ENCODE measurements at regions not wholly inside any gene's neighbourhood (a gene's known extent, or its start where the extent isn't known, plus 50 kb on each side); places are given as distances from the start of the nearest gene placed in this dataset.

- no peaks in the 10 kb centered on the region for H3K27me3 ChIP-seq (ENCODE audit: insufficient read depth, low read length)
- no peak overlapping the region for H2AFZ ChIP-seq (ENCODE audit: low read depth, low read length, poor library complexity, severe bottlenecking)
- POLR2A ChIA-PET, result no interaction called here
- H3K4me2 ChIP-seq (ENCODE audit: low read length), result no peak overlapping the region
- no peak overlapping the region for H3K27ac ChIP-seq (ENCODE audit: low read depth, low read length)
- RAD21 ChIA-PET (ENCODE audit: low non-redundant PET in 1 of 2, low total read pairs in 2 of 2, uncharacterized antibody in 2 of 2, unreplicated experiment in 2 of 2), result no interaction called here
- no peak for DNase-seq (ENCODE audit: low read depth, low spot score)
- no peaks in the 10 kb centered on the region for H3K79me2 ChIP-seq (ENCODE audit: insufficient read depth, low read length)
- ATAC-seq, result no peak
- H3K9ac ChIP-seq (ENCODE audit: low read length), result no peak overlapping the region
- TF ChIP-seq ZFX (IDR thresholded peaks at IDR 0.05), result no peak
- TF ChIP-seq TCF7L2 (IDR thresholded peaks at IDR 0.05; ENCODE audit: borderline replicate concordance, extremely low read depth, insufficient read depth, insufficient read length), result no peak
- no peak for TF ChIP-seq EGR1 (IDR thresholded peaks at IDR 0.05; ENCODE audit: low read depth)
- TF ChIP-seq ELF1 (IDR thresholded peaks at IDR 0.05; ENCODE audit: borderline replicate concordance, low read depth), result no peak
- no peak for TF ChIP-seq YY1 (IDR thresholded peaks at IDR 0.05; ENCODE audit: extremely low read depth, insufficient replicate concordance, low read depth, low read length)
- no peak for TF ChIP-seq ZNF274 (IDR thresholded peaks at IDR 0.05; ENCODE audit: low read depth, low read length)
- no peak for TF ChIP-seq SIN3A (IDR thresholded peaks at IDR 0.05; ENCODE audit: low read depth)
- no peak for TF ChIP-seq JUND (IDR thresholded peaks at IDR 0.05)
- TF ChIP-seq SRF (IDR thresholded peaks at IDR 0.05; ENCODE audit: low read depth), result no peak
- no peak for TF ChIP-seq RAD21 (IDR thresholded peaks at IDR 0.05; ENCODE audit: low read depth)
- no peak for TF ChIP-seq ZBTB33 (IDR thresholded peaks at IDR 0.05; ENCODE audit: extremely low read depth, insufficient replicate concordance, low read length)
- H4K20me1 ChIP-seq (ENCODE audit: insufficient read depth), result no peaks in the 10 kb centered on the region
- BruUV-seq (replicated peaks), result no TSS peak
- peaks cover 4% of the 10 kb centered on the region; the same call in 1 of the 2 replicates for H3K9me2 ChIP-seq (ENCODE audit: insufficient read depth)
- intact Hi-C loops (cut with micrococcal nuclease), result no loop called here
- no peaks in the 10 kb centered on the region for H3K9me3 ChIP-seq (ENCODE audit: control insufficient read depth in 1 of 2, insufficient read depth in 1 of 2, low read depth in 1 of 2, low read length in 2 of 2)
- H3K4me3 ChIP-seq (replicated peaks in 1 of 2; ENCODE audit: low read depth in 1 of 2, low read length in 2 of 2), result no peak overlapping the region
- peaks cover 6 to 14% of the 10 kb centered on the region in 2 experiments; a peak in 3 of 4 replicates for H3K4me1 ChIP-seq (ENCODE audit: control insufficient read depth in 1 of 2, insufficient read depth in 2 of 2, low read length in 2 of 2)
- no peaks in the 10 kb centered on the region for H3K36me3 ChIP-seq (ENCODE audit: control insufficient read depth in 1 of 2, insufficient read depth in 2 of 2, low read length in 2 of 2)
- CTCF ChIA-PET, result no interaction called here
Measured at GRCh38 chr1:218891577-218891976, 282.1 kb upstream of the LYPLAL1 start.
